Mesendoderm (in vitro differentiated cells): ENCODE measurements at regions not wholly inside any gene's neighbourhood (a gene's known extent, or its start where the extent isn't known, plus 50 kb on each side); places are given as distances from the start of the nearest gene placed in this dataset.
"Not testable (repeated sequence)": the region's sequence is repeated elsewhere in the genome, so short reads cannot be mapped to it uniquely, and the experiment has no call there.

Experiments used
- DNase-seq: peaks from one replicate; pipeline ENCODE4 v3.0.0; 2013
- H2AK5ac ChIP-seq: 2 replicates; pipeline ENCODE4 v1.6.1; 2013; ENCODE audit warnings: low read length, inconsistent platforms
- H2BK120ac ChIP-seq: 2 replicates; pipeline ENCODE4 v1.6.1; 2013; ENCODE audit warnings: low read depth, mild to moderate bottlenecking, low read length, moderate library complexity, mixed read lengths
- H2BK15ac ChIP-seq: replicated peaks from 2 replicates; pipeline ENCODE4 v1.6.1; 2013; ENCODE audit warnings: low read depth, mild to moderate bottlenecking, moderate library complexity
- H2BK5ac ChIP-seq: 2 replicates; pipeline ENCODE4 v1.6.1; 2013; ENCODE audit warnings: low read length, inconsistent platforms
- H3K18ac ChIP-seq: 2 replicates; pipeline ENCODE4 v1.6.1; 2013; ENCODE audit warnings: mild to moderate bottlenecking, low read length, mixed read lengths
- H3K23ac ChIP-seq: one replicate; pipeline ENCODE4 v1.6.1; 2013; ENCODE audit warnings: low read length
- H3K27ac ChIP-seq: 2 replicates; pipeline ENCODE4 v1.5.1; 2013; ENCODE audit warnings: low read depth, mild to moderate bottlenecking, inconsistent platforms, low read length, moderate library complexity
- H3K27me3 ChIP-seq: 2 replicates; pipeline ENCODE4 v1.6.1; 2013; ENCODE audit warnings: low read length, control low read depth, mild to moderate bottlenecking, inconsistent platforms; ENCODE audit not compliant: insufficient read depth, poor library complexity
- H3K36me3 ChIP-seq: 2 replicates; pipeline ENCODE4 v1.6.1; 2013; ENCODE audit warnings: low read length, inconsistent platforms; ENCODE audit not compliant: control insufficient read depth, insufficient read depth
- H3K4ac ChIP-seq: one replicate; pipeline ENCODE4 v1.6.1; 2013; ENCODE audit warnings: low read depth, mild to moderate bottlenecking, low read length, moderate library complexity
- H3K4me1 ChIP-seq: 2 replicates; pipeline ENCODE4 v1.6.1; 2013; ENCODE audit warnings: low read depth, low read length, inconsistent platforms; ENCODE audit not compliant: control insufficient read depth
- H3K4me2 ChIP-seq: 2 replicates; pipeline ENCODE4 v1.6.1; 2013; ENCODE audit warnings: low read length
- H3K4me3 ChIP-seq: 2 replicates; pipeline ENCODE4 v1.5.1; 2013; ENCODE audit warnings: mild to moderate bottlenecking, low read length
- H3K56ac ChIP-seq: one replicate; pipeline ENCODE4 v1.6.1; 2013; ENCODE audit warnings: low read length
- H3K79me1 ChIP-seq: 2 replicates; pipeline ENCODE4 v1.6.1; 2013; ENCODE audit warnings: low read length, inconsistent platforms
- H3K79me2 ChIP-seq: 2 replicates; pipeline ENCODE4 v1.6.1; 2013; ENCODE audit warnings: mild to moderate bottlenecking, low read length; ENCODE audit not compliant: control insufficient read depth, insufficient read depth
- H3K9ac ChIP-seq: 2 replicates; pipeline ENCODE4 v1.6.1; 2013; ENCODE audit warnings: low read length, inconsistent platforms
- H4K5ac ChIP-seq: one replicate; pipeline ENCODE4 v1.6.1; 2013; ENCODE audit warnings: low read length
- H4K8ac ChIP-seq: one replicate; pipeline ENCODE4 v1.6.1; 2013; ENCODE audit warnings: low read depth, mild to moderate bottlenecking, control low read depth, low read length, moderate library complexity
- WGBS: extraction: QIAGEN DNeasy Blood & Tissue Kit; methylation state at CpG from one replicate; pipeline ENCODE4 v1.1.7; 2013; ENCODE audit warnings: low lambda C conversion rate, missing lambda C conversion rate; ENCODE audit not compliant: insufficient coverage; ENCODE audit errors: extremely low coverage; 5-methylcytosine and 5-hydroxymethylcytosine counted together

DNA sequence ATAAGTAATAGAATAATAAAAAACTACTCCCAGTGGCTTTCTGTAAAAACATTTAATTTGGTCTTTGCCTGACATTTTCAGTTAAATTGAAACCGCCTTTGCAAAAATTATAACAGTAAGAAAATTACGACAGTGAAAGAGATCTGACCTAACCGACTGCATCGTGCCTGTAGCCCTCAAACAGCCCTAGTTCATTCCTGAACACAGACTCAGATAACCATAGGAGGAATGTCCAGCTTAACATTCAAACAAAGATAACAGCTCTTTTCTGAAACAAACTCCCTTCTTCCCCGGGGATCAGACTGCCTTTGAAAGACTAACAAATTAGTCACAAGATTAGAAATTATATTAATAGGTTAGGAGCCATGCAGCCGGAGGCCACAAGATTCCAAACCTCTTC, 252.5 kb upstream of the USP9Y start:
- not testable (repeated sequence) for H3K79me2 ChIP-seq, H3K18ac ChIP-seq, H3K4me1 ChIP-seq, H2AK5ac ChIP-seq, H2BK5ac ChIP-seq, H3K23ac ChIP-seq, H3K4me3 ChIP-seq, H3K27ac ChIP-seq, H3K36me3 ChIP-seq, DNase-seq, H3K79me1 ChIP-seq, H4K8ac ChIP-seq, H3K9ac ChIP-seq, H2BK15ac ChIP-seq, H4K5ac ChIP-seq, H3K56ac ChIP-seq, H2BK120ac ChIP-seq, H3K4me2 ChIP-seq, H3K27me3 ChIP-seq, H3K4ac ChIP-seq
- WGBS = no CpG with 5 or more reads among the region's 6 CpGs

DNA sequence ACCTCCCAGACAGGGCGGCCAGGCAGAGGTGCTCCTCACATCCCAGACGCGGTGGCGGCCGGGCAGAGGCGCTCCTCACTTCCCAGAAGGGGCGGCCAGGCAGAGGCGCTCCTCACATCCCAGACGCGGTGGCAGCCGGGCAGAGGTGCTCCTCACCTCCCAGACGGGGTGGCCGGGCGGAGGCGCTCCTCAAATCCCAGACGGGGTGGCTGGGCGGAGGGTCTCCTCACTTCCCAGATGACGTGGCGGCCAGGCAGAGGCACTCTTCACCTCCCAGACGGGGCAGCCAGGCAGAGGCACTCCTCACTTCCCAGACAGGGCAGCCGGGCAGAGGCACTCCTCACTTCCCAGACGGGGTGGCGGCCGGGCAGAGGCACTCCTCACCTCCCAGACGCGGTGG, 247.7 kb upstream of the USP9Y start:
- H2BK5ac ChIP-seq, H3K27me3 ChIP-seq, H3K23ac ChIP-seq: not testable (repeated sequence)

DNA sequence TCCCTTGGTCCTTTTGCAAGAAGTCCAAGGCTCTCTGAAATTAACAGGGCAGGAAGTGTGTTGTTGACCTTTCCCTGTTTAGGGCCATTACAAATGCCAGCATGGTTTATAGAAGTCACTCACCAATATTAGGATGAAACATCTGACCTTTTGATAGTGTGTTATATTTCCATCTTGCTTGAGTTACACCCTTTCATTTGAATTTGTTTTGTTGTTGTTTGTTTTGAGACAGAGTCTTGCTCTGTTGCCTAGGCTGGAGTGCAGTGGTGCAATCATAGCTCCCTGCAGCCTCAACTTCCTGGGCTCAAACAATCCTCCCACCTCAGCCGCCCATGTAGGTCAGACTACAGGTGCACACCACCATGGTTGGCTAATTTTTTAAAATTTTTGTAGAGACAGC, 241.1 kb upstream of the USP9Y start:
- Histone ChIP-seq H2AK5ac (no peak overlapping the region), H4K8ac (no peak overlapping the region), H3K4ac (no peak overlapping the region), H3K4me3 (no peak overlapping the region), H2BK120ac (no peak overlapping the region), H2BK5ac (no peak overlapping the region), H3K27me3 (no peaks in the 10 kb centered on the region), H3K79me1 (no peaks in the 10 kb centered on the region), H3K36me3 (no peaks in the 10 kb centered on the region), H3K23ac (no peak overlapping the region), H3K79me2 (no peaks in the 10 kb centered on the region), H3K4me2 (no peak overlapping the region), H3K27ac (no peak overlapping the region), H2BK15ac (no peak overlapping the region), H3K4me1 (no peaks in the 10 kb centered on the region), H3K9ac (no peak overlapping the region), H3K56ac (no peak overlapping the region), H3K18ac (no peak overlapping the region), H4K5ac (no peak overlapping the region)
- no peak for DNase-seq
- no CpG with 5 or more reads among the region's 1 CpG for WGBS

More for the DNA sequence above, 247.7 kb upstream of the USP9Y start:
- not testable (repeated sequence) for H3K18ac ChIP-seq, H3K27ac ChIP-seq, DNase-seq, H2AK5ac ChIP-seq, H2BK15ac ChIP-seq, H3K9ac ChIP-seq, H3K56ac ChIP-seq, H3K79me2 ChIP-seq, H3K36me3 ChIP-seq, H3K4ac ChIP-seq, H3K4me3 ChIP-seq, H3K4me2 ChIP-seq, H2BK120ac ChIP-seq, H3K79me1 ChIP-seq, H4K8ac ChIP-seq, H4K5ac ChIP-seq, H3K4me1 ChIP-seq
- no CpG with 5 or more reads among the region's 26 CpGs for WGBS

DNA sequence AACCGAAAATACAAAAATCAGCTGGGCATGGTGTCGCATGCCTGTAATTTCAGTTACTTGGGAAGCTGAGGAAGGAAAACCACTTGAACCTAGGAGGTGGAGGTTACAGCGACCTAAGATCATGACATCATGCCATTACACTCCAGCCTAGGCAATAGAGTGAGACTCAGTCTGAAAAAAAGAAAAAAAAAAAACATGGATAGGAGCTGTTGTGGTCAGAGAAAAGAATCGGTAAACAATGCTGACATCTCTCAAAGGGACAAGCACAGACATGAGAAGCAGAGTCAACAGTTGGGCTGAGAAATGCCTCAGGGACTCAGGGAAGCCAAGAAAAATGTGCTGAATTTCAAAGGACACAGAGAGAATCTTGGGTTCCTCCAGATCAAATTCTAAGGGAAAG, 236.9 kb upstream of the USP9Y start:
- Histone ChIP-seq H3K9ac (no peak overlapping the region), H2AK5ac (no peak overlapping the region), H3K56ac (no peak overlapping the region), H3K27ac (no peak overlapping the region), H2BK5ac (no peak overlapping the region), H3K79me1 (no peaks in the 10 kb centered on the region), H3K79me2 (no peaks in the 10 kb centered on the region), H3K4ac (no peak overlapping the region), H3K4me1 (no peaks in the 10 kb centered on the region), H3K4me2 (no peak overlapping the region), H4K8ac (no peak overlapping the region), H3K4me3 (no peak overlapping the region), H3K36me3 (no peaks in the 10 kb centered on the region), H2BK120ac (no peak overlapping the region), H3K23ac (no peak overlapping the region), H2BK15ac (no peak overlapping the region), H4K5ac (no peak overlapping the region), H3K18ac (no peak overlapping the region), H3K27me3 (no peaks in the 10 kb centered on the region)
- no CpG with 5 or more reads among the region's 4 CpGs for WGBS
- DNase-seq = no peak

DNA sequence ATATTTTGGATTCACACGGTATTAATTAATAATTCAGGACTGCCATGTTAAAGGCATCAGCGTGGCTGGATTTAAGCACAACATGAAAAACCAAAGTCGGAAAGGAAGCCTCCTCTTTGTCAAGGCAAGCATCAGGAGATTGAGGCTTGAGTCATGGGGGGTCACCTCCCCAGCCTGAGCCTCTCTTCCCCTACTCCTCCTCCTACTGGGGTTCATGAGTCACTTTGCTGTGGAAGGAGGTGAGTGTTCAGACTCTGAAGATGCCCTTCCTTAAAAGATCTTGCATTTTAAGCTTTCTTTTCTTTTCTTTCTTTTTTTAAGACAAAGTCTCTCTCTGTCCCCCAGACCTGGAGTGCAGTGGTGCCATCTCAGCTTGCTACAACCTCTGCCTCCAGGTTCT, 235.3 kb upstream of the USP9Y start:
- H4K8ac ChIP-seq = no peak overlapping the region
- H3K23ac ChIP-seq = no peak overlapping the region
- H3K56ac ChIP-seq = no peak overlapping the region
- H3K27ac ChIP-seq = no peak overlapping the region
- H3K79me2 ChIP-seq = no peaks in the 10 kb centered on the region
- no peak overlapping the region for H3K4me3 ChIP-seq
- H2BK120ac ChIP-seq = no peak overlapping the region
- no peak overlapping the region for H4K5ac ChIP-seq
- no peak for DNase-seq
- no peak overlapping the region for H2BK5ac ChIP-seq
- no peaks in the 10 kb centered on the region for H3K79me1 ChIP-seq
- no peak overlapping the region for H3K9ac ChIP-seq
- H2BK15ac ChIP-seq = no peak overlapping the region
- no peak overlapping the region for H3K4ac ChIP-seq
- no peak overlapping the region for H2AK5ac ChIP-seq
- no peak overlapping the region for H3K4me2 ChIP-seq
- no peaks in the 10 kb centered on the region for H3K27me3 ChIP-seq
- no peaks in the 10 kb centered on the region for H3K4me1 ChIP-seq
- no peak overlapping the region for H3K18ac ChIP-seq
- no peaks in the 10 kb centered on the region for H3K36me3 ChIP-seq
- no CpG with 5 or more reads among the region's 3 CpGs for WGBS

DNA sequence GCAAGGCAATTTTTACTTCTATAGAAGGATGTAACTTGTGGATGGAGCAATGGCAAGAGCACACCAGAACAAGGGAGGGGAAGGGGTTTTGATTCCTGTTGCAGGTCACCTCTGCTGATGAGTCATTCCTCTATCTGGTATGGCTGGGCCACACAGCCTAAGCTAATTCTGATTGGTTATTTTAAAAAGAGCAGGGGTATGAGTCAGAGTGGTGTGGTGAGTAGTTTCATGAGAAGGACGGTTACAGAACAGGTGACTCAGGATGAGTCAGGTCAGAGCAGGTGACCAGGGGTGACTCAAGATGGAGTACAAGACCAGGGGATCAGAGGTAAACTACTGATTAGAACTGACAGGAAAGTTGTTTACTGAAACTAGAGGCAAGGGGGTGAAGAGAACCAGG, 231.9 kb upstream of the USP9Y start:
- H3K4me1 ChIP-seq = no peaks in the 10 kb centered on the region
- H3K27ac ChIP-seq = no peak overlapping the region
- H3K23ac ChIP-seq = no peak overlapping the region
- H3K56ac ChIP-seq = no peak overlapping the region
- no peak overlapping the region for H4K5ac ChIP-seq
- H3K18ac ChIP-seq = no peak overlapping the region
- no peak overlapping the region for H3K4ac ChIP-seq
- no peak overlapping the region for H3K9ac ChIP-seq
- WGBS = no CpG with 5 or more reads among the region's 1 CpG
- DNase-seq = no peak
- H2BK15ac ChIP-seq = no peak overlapping the region
- no peak overlapping the region for H2BK5ac ChIP-seq
- no peak overlapping the region for H2BK120ac ChIP-seq
- no peaks in the 10 kb centered on the region for H3K27me3 ChIP-seq
- no peaks in the 10 kb centered on the region for H3K36me3 ChIP-seq
- no peak overlapping the region for H2AK5ac ChIP-seq
- no peaks in the 10 kb centered on the region for H3K79me2 ChIP-seq
- no peak overlapping the region for H4K8ac ChIP-seq
- H3K4me2 ChIP-seq = no peak overlapping the region
- no peaks in the 10 kb centered on the region for H3K79me1 ChIP-seq
- no peak overlapping the region for H3K4me3 ChIP-seq
